ENCODE measurements at regions not wholly inside any gene's neighbourhood (a gene's known extent, or its start where the extent isn't known, plus 50 kb on each side); places are given as distances from the start of the nearest gene placed in this dataset.
"Not testable (repeated sequence)": the region's sequence is repeated elsewhere in the genome, so short reads cannot be mapped to it uniquely, and the experiment has no call there.

DNA sequence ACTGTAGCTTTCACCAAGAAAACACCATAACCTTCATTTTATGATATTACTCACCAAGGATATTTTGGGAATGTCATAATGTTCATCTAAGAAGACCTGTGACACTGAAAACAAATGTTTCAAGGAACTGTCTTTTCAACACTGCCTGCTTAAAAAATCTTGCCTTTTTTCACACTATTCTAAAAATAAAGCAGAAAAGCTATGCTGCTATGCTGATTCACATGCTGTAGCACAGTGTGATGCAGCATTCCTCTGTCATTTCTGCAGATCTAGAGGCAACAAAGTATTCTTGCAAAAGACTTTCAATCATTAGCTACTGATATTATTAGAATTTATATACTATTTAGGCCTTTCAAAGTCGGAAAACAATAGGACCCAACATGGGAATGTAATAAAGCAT is 525.7 kb downstream of the UQCRFS1 start:
- TF ChIP-seq, protein P1, sequence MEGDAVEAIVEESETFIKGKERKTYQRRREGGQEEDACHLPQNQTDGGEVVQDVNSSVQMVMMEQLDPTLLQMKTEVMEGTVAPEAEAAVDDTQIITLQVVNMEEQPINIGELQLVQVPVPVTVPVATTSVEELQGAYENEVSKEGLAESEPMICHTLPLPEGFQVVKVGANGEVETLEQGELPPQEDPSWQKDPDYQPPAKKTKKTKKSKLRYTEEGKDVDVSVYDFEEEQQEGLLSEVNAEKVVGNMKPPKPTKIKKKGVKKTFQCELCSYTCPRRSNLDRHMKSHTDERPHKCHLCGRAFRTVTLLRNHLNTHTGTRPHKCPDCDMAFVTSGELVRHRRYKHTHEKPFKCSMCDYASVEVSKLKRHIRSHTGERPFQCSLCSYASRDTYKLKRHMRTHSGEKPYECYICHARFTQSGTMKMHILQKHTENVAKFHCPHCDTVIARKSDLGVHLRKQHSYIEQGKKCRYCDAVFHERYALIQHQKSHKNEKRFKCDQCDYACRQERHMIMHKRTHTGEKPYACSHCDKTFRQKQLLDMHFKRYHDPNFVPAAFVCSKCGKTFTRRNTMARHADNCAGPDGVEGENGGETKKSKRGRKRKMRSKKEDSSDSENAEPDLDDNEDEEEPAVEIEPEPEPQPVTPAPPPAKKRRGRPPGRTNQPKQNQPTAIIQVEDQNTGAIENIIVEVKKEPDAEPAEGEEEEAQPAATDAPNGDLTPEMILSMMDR (IDR thresholded peaks at IDR 0.05): no peak
- Histone ChIP-seq H3K4me1 (no peaks in the 10 kb centered on the region), H3K27me3 (no peaks in the 10 kb centered on the region), H3K36me3 (no peaks in the 10 kb centered on the region), H3K4me3 (no peak overlapping the region), H3K27ac (no peak overlapping the region), H3K9me3 (no peaks in the 10 kb centered on the region)
- intact Hi-C loops (cut with DNase I): no loop called here
- no peak for DNase-seq (ENCODE audit: low spot score in 2 of 2)

- TF ChIP-seq, protein P1 (IDR thresholded peaks at IDR 0.05): no peak
- Histone ChIP-seq H3K4me3 (no peak overlapping the region), H3K9me3 (no peaks in the 10 kb centered on the region), H3K27me3 (no peaks in the 10 kb centered on the region), H3K4me1 (no peaks in the 10 kb centered on the region), H3K36me3 (no peaks in the 10 kb centered on the region), H3K27ac (no peak overlapping the region)
- intact Hi-C loops (cut with DNase I): no loop called here
- no peak for DNase-seq (ENCODE audit: low spot score in 2 of 2)
Observed at GRCh38 chr19:28686756-28687155, 526.2 kb downstream of the UQCRFS1 start.

GRCh38 chr19:28685802-28686201 is 527.1 kb downstream of the UQCRFS1 start:
- Histone ChIP-seq H3K27ac (no peak overlapping the region), H3K4me3 (no peak overlapping the region), H3K36me3 (no peaks in the 10 kb centered on the region), H3K4me1 (no peaks in the 10 kb centered on the region), H3K27me3 (no peaks in the 10 kb centered on the region), H3K9me3 (no peaks in the 10 kb centered on the region)
- TF ChIP-seq, protein P1 (IDR thresholded peaks at IDR 0.05): no peak
- no peak for DNase-seq (ENCODE audit: low spot score in 2 of 2)
- intact Hi-C loops (cut with DNase I): no loop called here

- H3K9me3 ChIP-seq; intact Hi-C loops (cut with DNase I); H3K4me3 ChIP-seq; DNase-seq (ENCODE audit: low spot score in 2 of 2); H3K27me3 ChIP-seq; H3K36me3 ChIP-seq; H3K4me1 ChIP-seq; H3K27ac ChIP-seq: not testable (repeated sequence)
Observed at GRCh38 chr19:28685077-28685476, 527.9 kb downstream of the UQCRFS1 start.

- H3K9me3 ChIP-seq: no peaks in the 10 kb centered on the region
- intact Hi-C loops (cut with DNase I): no loop called here
- H3K4me1 ChIP-seq: no peaks in the 10 kb centered on the region
- no peaks in the 10 kb centered on the region for H3K36me3 ChIP-seq
- no peaks in the 10 kb centered on the region for H3K27me3 ChIP-seq
- TF ChIP-seq, protein P1 (IDR thresholded peaks at IDR 0.05): no peak
- no peak for DNase-seq (ENCODE audit: low spot score in 2 of 2)
- no peak overlapping the region for H3K27ac ChIP-seq
- no peak overlapping the region for H3K4me3 ChIP-seq
Observed at GRCh38 chr19:28680111-28680510, 532.8 kb downstream of the UQCRFS1 start.

GRCh38 chr19:28670836-28671235 is 542.1 kb downstream of the UQCRFS1 start:
- Histone ChIP-seq H3K4me3 (no peak overlapping the region), H3K27me3 (no peaks in the 10 kb centered on the region), H3K27ac (no peak overlapping the region), H3K4me1 (no peaks in the 10 kb centered on the region), H3K36me3 (no peaks in the 10 kb centered on the region), H3K9me3 (no peaks in the 10 kb centered on the region)
- TF ChIP-seq, protein P1 (IDR thresholded peaks at IDR 0.05): no peak
- intact Hi-C loops (cut with DNase I): no loop called here
- no peak for DNase-seq (ENCODE audit: low spot score in 2 of 2)
